ENCODE measurements at regions not wholly inside any gene's neighbourhood (a gene's known extent, or its start where the extent isn't known, plus 50 kb on each side); places are given as distances from the start of the nearest gene placed in this dataset.

- TF ChIP-seq CTCF (IDR thresholded peaks at IDR 0.05 in 4 of 5, conservative IDR thresholded peaks at IDR 0.05 in 1 of 5) (no peak), POLR2A (IDR thresholded peaks at IDR 0.05) (no peak)
Measured at GRCh38 chr14:99342204-99342603, 70.2 kb upstream of the BCL11B start.
